ENCODE measurements at regions not wholly inside any gene's neighbourhood (a gene's known extent, or its start where the extent isn't known, plus 50 kb on each side); places are given as distances from the start of the nearest gene placed in this dataset.
"Not testable (repeated sequence)": the region's sequence is repeated elsewhere in the genome, so short reads cannot be mapped to it uniquely, and the experiment has no call there.

DNA sequence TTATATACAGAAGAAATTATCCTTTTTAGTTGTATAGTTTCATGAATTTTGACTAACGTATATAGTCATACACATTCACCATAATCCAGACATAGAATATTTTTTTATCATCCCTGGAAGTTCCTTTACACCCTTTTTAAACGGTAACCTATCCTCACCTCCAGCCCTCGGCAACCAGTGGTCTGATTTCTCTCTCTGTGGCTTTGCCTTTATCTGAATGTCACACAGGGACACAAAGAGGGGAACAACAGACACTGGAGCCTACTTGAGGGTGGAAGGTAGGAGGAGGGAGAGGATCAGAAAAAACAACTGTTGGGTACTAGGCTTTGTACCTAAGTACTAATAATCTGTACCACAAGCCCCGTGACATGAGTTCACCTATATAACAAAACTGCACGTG lies 191.9 kb downstream of the MC4R start:
- no TSS peak for BruUV-seq (replicated peaks)
- TF ChIP-seq EZH2 (IDR thresholded peaks at IDR 0.05; ENCODE audit: low read length, unreplicated experiment) (no peak), EZH2phosphoT487 (IDR thresholded peaks at IDR 0.05; ENCODE audit: borderline replicate concordance, low read length) (no peak)
- TF ChIP-seq, protein P1, sequence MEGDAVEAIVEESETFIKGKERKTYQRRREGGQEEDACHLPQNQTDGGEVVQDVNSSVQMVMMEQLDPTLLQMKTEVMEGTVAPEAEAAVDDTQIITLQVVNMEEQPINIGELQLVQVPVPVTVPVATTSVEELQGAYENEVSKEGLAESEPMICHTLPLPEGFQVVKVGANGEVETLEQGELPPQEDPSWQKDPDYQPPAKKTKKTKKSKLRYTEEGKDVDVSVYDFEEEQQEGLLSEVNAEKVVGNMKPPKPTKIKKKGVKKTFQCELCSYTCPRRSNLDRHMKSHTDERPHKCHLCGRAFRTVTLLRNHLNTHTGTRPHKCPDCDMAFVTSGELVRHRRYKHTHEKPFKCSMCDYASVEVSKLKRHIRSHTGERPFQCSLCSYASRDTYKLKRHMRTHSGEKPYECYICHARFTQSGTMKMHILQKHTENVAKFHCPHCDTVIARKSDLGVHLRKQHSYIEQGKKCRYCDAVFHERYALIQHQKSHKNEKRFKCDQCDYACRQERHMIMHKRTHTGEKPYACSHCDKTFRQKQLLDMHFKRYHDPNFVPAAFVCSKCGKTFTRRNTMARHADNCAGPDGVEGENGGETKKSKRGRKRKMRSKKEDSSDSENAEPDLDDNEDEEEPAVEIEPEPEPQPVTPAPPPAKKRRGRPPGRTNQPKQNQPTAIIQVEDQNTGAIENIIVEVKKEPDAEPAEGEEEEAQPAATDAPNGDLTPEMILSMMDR (conservative IDR thresholded peaks at IDR 0.05; ENCODE audit: low read depth, low read length): no peak
- Histone ChIP-seq H2AFZ (ENCODE audit: low read length) (no peak overlapping the region), H3K79me2 (ENCODE audit: low read length) (no peaks in the 10 kb centered on the region), H3K27ac (ENCODE audit: low read length) (no peak overlapping the region), H3K4me2 (ENCODE audit: low read length) (no peak overlapping the region), H3K4me1 (ENCODE audit: insufficient read depth, low read length) (no peaks in the 10 kb centered on the region), H3K4me3 (ENCODE audit: low read length) (no peak overlapping the region), H3K9ac (ENCODE audit: low read length) (no peak overlapping the region), H3K27me3 (ENCODE audit: low read length) (no peaks in the 10 kb centered on the region), H4K20me1 (ENCODE audit: low read length) (no peaks in the 10 kb centered on the region), H3K9me3 (ENCODE audit: low read length) (no peaks in the 10 kb centered on the region), H3F3A (ENCODE audit: low read length, unreplicated experiment) (no peaks in the 10 kb centered on the region), H3K36me3 (ENCODE audit: low read depth, low read length) (no peaks in the 10 kb centered on the region), H3K9me2 (replicated peaks; ENCODE audit: low read length) (no peaks in the 10 kb centered on the region)
- ChIA-PET POLR2A (ENCODE audit: unreplicated experiment) (no interaction called here), CTCF (no interaction called here)
- intact Hi-C loops (cut with micrococcal nuclease): loop anchor here (10.0 kb wide), 1 partner anchor 234 kb away; no protein-coding TSS in a partner anchor
- DNase-seq: no peak
- no peak for ATAC-seq

DNA sequence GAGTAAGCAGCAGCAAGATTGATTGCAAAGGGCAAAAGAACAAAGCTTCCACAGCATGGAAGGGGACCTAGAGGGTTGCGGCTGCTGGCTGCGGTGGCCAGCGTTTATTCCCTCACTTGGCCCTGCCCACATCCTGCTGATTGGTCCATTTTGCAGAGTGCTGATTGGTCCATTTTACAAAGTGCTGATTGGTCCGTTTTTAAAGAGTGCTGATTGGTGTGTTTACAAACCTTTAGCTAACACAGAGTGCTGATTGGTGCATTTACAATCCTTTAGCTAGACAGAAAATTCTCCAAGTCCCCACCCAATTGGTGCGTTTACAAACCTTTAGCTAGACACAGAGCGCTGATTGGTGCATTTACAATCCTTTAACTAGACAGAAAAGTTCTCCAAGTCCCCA lies 194.4 kb downstream of the MC4R start:
- H4K20me1 ChIP-seq (ENCODE audit: low read length); H3K79me2 ChIP-seq (ENCODE audit: low read length); H3K4me1 ChIP-seq (ENCODE audit: insufficient read depth, low read length); DNase-seq; BruUV-seq (replicated peaks); H2AFZ ChIP-seq (ENCODE audit: low read length); H3K27me3 ChIP-seq (ENCODE audit: low read length); POLR2A ChIA-PET (ENCODE audit: unreplicated experiment); ATAC-seq; H3F3A ChIP-seq (ENCODE audit: low read length, unreplicated experiment); H3K9me3 ChIP-seq (ENCODE audit: low read length); H3K4me3 ChIP-seq (ENCODE audit: low read length); H3K36me3 ChIP-seq (ENCODE audit: low read depth, low read length); H3K4me2 ChIP-seq (ENCODE audit: low read length); H3K27ac ChIP-seq (ENCODE audit: low read length); intact Hi-C loops (cut with micrococcal nuclease); CTCF ChIA-PET; H3K9me2 ChIP-seq (replicated peaks; ENCODE audit: low read length); H3K9ac ChIP-seq (ENCODE audit: low read length): not testable (repeated sequence)

DNA sequence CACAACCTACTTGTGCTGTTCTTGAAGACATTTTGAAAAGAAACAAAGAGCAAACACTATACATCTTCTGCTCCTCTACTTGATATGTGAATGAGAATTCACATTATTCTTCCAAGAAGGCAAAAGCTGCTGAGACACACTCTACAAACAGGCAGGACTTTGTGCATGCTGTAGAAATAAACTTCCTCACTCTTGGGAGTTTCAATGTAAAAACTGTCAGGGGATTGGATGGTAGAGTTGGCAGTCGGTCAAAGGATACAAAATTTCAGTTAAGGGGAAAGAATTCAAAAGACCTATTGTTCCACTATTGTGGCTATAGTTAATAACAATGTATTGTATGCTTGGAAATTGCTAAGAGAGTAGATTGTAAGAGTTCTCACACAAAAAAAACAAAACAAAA lies 196.3 kb downstream of the MC4R start:
- Histone ChIP-seq H3K27me3 (ENCODE audit: low read length) (no peaks in the 10 kb centered on the region), H4K20me1 (ENCODE audit: low read length) (no peaks in the 10 kb centered on the region), H2AFZ (ENCODE audit: low read length) (no peak overlapping the region), H3K79me2 (ENCODE audit: low read length) (no peaks in the 10 kb centered on the region), H3K27ac (ENCODE audit: low read length) (no peak overlapping the region), H3K9me2 (replicated peaks; ENCODE audit: low read length) (no peaks in the 10 kb centered on the region), H3K36me3 (ENCODE audit: low read depth, low read length) (no peaks in the 10 kb centered on the region), H3K4me1 (ENCODE audit: insufficient read depth, low read length) (peaks cover 2% of the 10 kb centered on the region; the same call in 1 of the 2 replicates), H3K9me3 (ENCODE audit: low read length) (no peaks in the 10 kb centered on the region), H3K4me3 (ENCODE audit: low read length) (no peak overlapping the region), H3K4me2 (ENCODE audit: low read length) (no peak overlapping the region), H3F3A (ENCODE audit: low read length, unreplicated experiment) (no peaks in the 10 kb centered on the region), H3K9ac (ENCODE audit: low read length) (no peak overlapping the region)
- no TSS peak for BruUV-seq (replicated peaks)
- DNase-seq: no peak
- ChIA-PET CTCF (no interaction called here), POLR2A (ENCODE audit: unreplicated experiment) (no interaction called here)
- intact Hi-C loops (cut with micrococcal nuclease): no loop called here
- TF ChIP-seq EZH2phosphoT487 (IDR thresholded peaks at IDR 0.05; ENCODE audit: borderline replicate concordance, low read length) (no peak), EZH2 (IDR thresholded peaks at IDR 0.05; ENCODE audit: low read length, unreplicated experiment) (no peak)
- TF ChIP-seq, protein P1 (conservative IDR thresholded peaks at IDR 0.05; ENCODE audit: low read depth, low read length): no peak
- ATAC-seq: no peak
